ENCODE measurements at regions not wholly inside any gene's neighbourhood (a gene's known extent, or its start where the extent isn't known, plus 50 kb on each side); places are given as distances from the start of the nearest gene placed in this dataset.

DNA sequence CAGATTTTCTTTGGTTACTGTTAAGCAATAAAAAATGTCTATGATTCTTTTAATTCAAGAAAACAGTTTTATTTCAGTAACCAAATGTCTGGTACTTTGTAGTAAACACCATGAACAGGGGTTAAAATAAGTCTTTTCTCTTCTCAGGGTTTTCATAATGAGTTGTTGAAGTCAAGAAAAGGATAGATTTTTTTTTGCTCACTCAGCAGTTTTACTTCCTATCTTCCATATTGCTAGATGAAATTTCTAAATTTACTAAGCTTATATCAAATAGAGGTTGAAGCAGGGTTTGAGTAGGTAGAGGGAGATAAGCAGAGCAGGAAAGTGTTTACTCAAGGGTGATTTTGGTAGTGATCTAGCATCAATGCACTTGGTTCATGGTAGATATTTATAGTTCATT is 1031.3 kb downstream of the C4orf33 start:
- no peaks in the 10 kb centered on the region for H3K4me1 Mint-ChIP-seq (ENCODE audit: low read depth in 2 of 2)
- H3K36me3 Mint-ChIP-seq (ENCODE audit: insufficient read depth): no peaks in the 10 kb centered on the region
- no peak for ATAC-seq (replicated peaks)
- H3K27me3 Mint-ChIP-seq: no peaks in the 10 kb centered on the region
- H3K4me3 Mint-ChIP-seq: no peak overlapping the region
- DNase-seq: no peak
- H3K27ac Mint-ChIP-seq: no peak overlapping the region
- peaks cover 0 to 6% of the 10 kb centered on the region in 2 donors for H3K9me3 Mint-ChIP-seq

DNA sequence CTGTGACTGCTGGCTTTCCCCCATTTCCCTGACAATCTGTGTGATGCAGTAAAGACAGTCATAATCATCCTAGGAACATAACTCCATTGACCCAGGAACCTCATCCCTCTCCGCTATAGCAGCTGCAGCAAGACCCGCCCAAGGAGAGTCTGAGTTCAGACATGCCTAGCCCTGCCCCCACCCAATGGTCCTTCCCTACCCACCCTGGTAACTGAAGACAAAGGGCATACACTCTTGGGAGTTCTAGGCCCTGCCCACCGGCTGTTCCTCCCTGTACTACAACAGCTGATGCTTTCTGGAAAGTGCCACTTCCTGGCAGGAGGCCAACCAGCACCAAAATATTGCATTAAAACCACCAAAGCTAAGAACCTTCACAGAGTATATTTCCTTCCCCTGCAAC is 1035.6 kb downstream of the C4orf33 start:
- Mint-ChIP-seq H3K4me3 (no peak overlapping the region), H3K9me3 (peaks cover 15 to 19% of the 10 kb centered on the region in 2 donors), H3K4me1 (ENCODE audit: low read depth in 2 of 2) (no peaks in the 10 kb centered on the region), H3K27ac (no peak overlapping the region), H3K36me3 (ENCODE audit: insufficient read depth) (no peaks in the 10 kb centered on the region), H3K27me3 (no peaks in the 10 kb centered on the region)
- no peak for DNase-seq
- ATAC-seq (replicated peaks): no peak

DNA sequence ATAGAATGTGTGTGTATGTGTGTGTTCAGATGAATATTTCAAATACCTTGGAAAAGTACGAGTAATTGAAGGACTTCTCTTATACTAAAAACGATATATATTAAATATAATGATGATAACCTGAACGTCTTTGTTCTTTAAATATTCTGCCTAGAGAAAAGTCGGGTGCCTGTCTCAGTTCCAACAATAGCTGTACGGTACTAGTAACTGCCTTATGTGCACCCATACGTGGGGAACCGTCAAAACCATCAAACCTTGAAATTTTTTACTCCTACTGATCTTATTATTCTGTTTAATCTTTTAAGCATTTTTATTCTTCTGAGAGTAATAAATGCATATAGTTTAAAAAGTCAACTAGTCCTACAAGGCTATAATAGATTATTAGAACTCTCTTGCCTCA is 1045.7 kb downstream of the C4orf33 start:
- H3K27ac Mint-ChIP-seq: no peak overlapping the region
- H3K4me1 Mint-ChIP-seq (ENCODE audit: low read depth in 2 of 2): no peaks in the 10 kb centered on the region
- no peak for ATAC-seq (replicated peaks)
- no peak overlapping the region for H3K4me3 Mint-ChIP-seq
- H3K9me3 Mint-ChIP-seq: peaks cover 0 to 4% of the 10 kb centered on the region in 2 donors
- no peak for DNase-seq
- H3K27me3 Mint-ChIP-seq: no peaks in the 10 kb centered on the region
- H3K36me3 Mint-ChIP-seq (ENCODE audit: insufficient read depth): no peaks in the 10 kb centered on the region

DNA sequence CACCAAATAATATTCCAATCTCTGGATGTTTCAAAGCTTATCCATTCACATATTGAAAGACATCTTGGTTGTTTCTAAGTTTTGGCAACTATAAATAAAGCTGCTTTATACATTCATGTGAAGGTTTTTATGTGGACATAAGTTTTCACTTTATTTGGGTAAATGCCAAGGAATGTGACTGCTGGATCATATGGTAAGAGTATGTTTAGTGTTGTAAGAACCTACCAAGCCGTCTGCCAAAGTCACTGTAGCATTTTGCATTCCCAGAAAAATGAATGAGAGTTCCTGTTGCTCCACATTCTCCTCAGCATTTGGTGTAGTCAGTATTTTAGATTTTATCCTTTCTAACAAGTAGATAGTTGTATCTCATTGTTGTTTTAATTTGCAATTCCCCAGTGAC is 1047.7 kb downstream of the C4orf33 start:
- H3K4me3 Mint-ChIP-seq: no peak overlapping the region
- H3K27me3 Mint-ChIP-seq: no peaks in the 10 kb centered on the region
- ATAC-seq (replicated peaks) (no peak), DNase-seq (no peak)
- no peak overlapping the region for H3K27ac Mint-ChIP-seq
- H3K4me1 Mint-ChIP-seq (ENCODE audit: low read depth in 2 of 2): no peaks in the 10 kb centered on the region
- H3K9me3 Mint-ChIP-seq: peaks cover 0 to 5% of the 10 kb centered on the region in 2 donors
- H3K36me3 Mint-ChIP-seq (ENCODE audit: insufficient read depth): no peaks in the 10 kb centered on the region

DNA sequence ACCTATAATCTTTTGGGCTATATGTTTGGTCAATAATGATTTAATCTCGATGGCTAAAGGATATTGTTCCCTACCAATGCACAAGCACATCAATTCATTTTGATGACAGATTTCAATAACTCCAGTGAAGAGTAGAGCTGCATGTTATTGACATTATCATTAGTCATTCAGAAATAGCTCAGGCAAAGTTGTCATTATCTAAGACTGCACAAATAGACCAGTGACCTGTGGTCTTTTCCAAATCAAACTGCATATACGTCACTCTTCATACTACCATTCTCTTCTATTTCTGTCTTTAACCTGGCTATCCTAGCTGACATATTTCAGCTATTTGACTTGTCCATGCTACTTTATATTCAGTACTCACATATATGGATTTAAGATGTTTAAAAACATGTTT is 1050.8 kb downstream of the C4orf33 start:
- ATAC-seq (replicated peaks) (no peak), DNase-seq (no peak)
- Mint-ChIP-seq H3K27me3 (no peaks in the 10 kb centered on the region), H3K36me3 (ENCODE audit: insufficient read depth) (no peaks in the 10 kb centered on the region), H3K4me1 (ENCODE audit: low read depth in 2 of 2) (no peaks in the 10 kb centered on the region), H3K9me3 (peaks cover 0 to 3% of the 10 kb centered on the region in 2 donors), H3K27ac (no peak overlapping the region), H3K4me3 (no peak overlapping the region)

DNA sequence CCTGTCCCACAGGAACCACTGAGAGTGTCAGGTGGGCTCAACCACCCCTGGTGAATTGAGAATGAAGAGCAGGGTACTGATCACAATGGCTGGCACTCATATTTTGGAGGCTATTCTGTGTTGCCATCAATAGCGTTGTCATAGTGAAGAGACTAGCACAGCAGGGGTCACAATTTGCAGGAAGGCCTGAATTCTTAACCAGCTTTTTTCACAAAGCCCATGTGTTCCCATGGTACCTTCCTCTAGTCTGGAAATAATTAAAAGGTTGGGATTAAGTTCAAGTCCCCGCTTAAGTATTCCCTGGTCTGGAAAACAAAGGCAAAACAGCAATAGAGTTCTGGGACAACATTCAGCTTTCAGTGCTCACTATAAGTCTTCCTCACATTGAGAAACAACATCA is 1051.7 kb downstream of the C4orf33 start:
- no peaks in the 10 kb centered on the region for H3K4me1 Mint-ChIP-seq (ENCODE audit: low read depth in 2 of 2)
- ATAC-seq (replicated peaks) (no peak), DNase-seq (no peak)
- no peaks in the 10 kb centered on the region for H3K27me3 Mint-ChIP-seq
- peaks cover 0 to 3% of the 10 kb centered on the region in 2 donors for H3K9me3 Mint-ChIP-seq
- H3K36me3 Mint-ChIP-seq (ENCODE audit: insufficient read depth): no peaks in the 10 kb centered on the region
- no peak overlapping the region for H3K4me3 Mint-ChIP-seq
- no peak overlapping the region for H3K27ac Mint-ChIP-seq

GRCh38 chr4:130154901-130155300 is 1058.9 kb downstream of the C4orf33 start:
- no peak overlapping the region for H3K4me3 Mint-ChIP-seq
- no peak for DNase-seq
- peaks cover 7 to 16% of the 10 kb centered on the region in 2 donors for H3K9me3 Mint-ChIP-seq
- no peaks in the 10 kb centered on the region for H3K4me1 Mint-ChIP-seq (ENCODE audit: low read depth in 2 of 2)
- H3K27ac Mint-ChIP-seq: no peak overlapping the region
- no peak for ATAC-seq (replicated peaks)
- no peaks in the 10 kb centered on the region for H3K36me3 Mint-ChIP-seq (ENCODE audit: insufficient read depth)
- no peaks in the 10 kb centered on the region for H3K27me3 Mint-ChIP-seq

- H3K4me1 Mint-ChIP-seq (ENCODE audit: low read depth in 2 of 2): no peaks in the 10 kb centered on the region
- H3K36me3 Mint-ChIP-seq (ENCODE audit: insufficient read depth): no peaks in the 10 kb centered on the region
- H3K27me3 Mint-ChIP-seq: no peaks in the 10 kb centered on the region
- ATAC-seq (replicated peaks) (no peak), DNase-seq (no peak)
- H3K4me3 Mint-ChIP-seq: no peak overlapping the region
- peaks cover 10 to 27% of the 10 kb centered on the region in 2 donors for H3K9me3 Mint-ChIP-seq
- no peak overlapping the region for H3K27ac Mint-ChIP-seq
Measured at GRCh38 chr4:130163701-130164100, 1067.7 kb downstream of the C4orf33 start.

DNA sequence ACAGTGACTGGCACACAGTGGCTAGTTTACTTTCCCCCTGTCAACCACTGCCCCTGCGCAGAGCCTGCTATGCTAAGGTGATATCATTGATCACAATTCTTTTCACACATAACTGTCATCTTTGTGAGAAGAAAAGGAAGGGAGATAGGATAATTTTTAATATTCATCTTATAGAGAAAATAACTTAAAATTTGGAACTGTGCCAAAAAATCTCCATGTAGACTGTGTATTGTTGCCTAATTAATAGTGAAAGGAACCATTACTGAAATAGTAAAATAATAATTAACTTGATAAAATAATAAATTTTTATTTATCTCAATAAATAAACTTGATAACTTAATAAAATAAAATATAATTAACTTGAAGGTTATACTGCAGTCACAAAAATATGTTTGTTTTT is 1069.4 kb downstream of the C4orf33 start:
- no peaks in the 10 kb centered on the region for H3K36me3 Mint-ChIP-seq (ENCODE audit: insufficient read depth)
- no peaks in the 10 kb centered on the region for H3K27me3 Mint-ChIP-seq
- no peak for DNase-seq
- H3K4me1 Mint-ChIP-seq (ENCODE audit: low read depth in 2 of 2): no peaks in the 10 kb centered on the region
- peaks cover 10 to 27% of the 10 kb centered on the region in 2 donors for H3K9me3 Mint-ChIP-seq
- no peak overlapping the region for H3K4me3 Mint-ChIP-seq
- ATAC-seq (replicated peaks): no peak
- H3K27ac Mint-ChIP-seq: no peak overlapping the region

DNA sequence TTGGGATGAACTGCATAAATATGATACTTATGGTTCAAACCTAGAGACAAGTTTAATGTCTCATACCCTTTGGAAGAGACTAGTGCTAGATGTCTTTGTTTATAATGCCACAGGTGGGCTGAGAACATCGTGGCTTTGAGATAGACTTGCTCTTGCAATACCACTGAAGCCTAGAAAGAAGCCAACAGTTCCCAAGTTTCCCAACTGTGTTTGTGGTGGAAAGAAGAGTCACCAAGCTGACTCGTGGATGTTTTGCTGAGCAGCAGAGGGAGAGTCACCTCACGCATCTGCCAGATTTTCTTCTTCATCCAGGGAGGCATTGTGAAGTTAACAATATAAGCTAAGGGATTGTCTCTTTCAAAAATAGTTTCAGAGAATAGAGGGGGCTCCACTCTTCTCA is 1076.2 kb downstream of the C4orf33 start:
- Mint-ChIP-seq H3K4me1 (ENCODE audit: low read depth in 2 of 2) (no peaks in the 10 kb centered on the region), H3K27me3 (no peaks in the 10 kb centered on the region), H3K9me3 (peaks cover 8 to 17% of the 10 kb centered on the region in 2 donors), H3K4me3 (no peak overlapping the region), H3K27ac (no peak overlapping the region), H3K36me3 (ENCODE audit: insufficient read depth) (no peaks in the 10 kb centered on the region)
- no peak for ATAC-seq (replicated peaks)
- DNase-seq: no peak

- Mint-ChIP-seq H3K9me3 (peaks cover 4 to 7% of the 10 kb centered on the region in 2 donors), H3K27me3 (no peaks in the 10 kb centered on the region), H3K4me1 (ENCODE audit: low read depth in 2 of 2) (no peaks in the 10 kb centered on the region), H3K27ac (no peak overlapping the region), H3K4me3 (no peak overlapping the region), H3K36me3 (ENCODE audit: insufficient read depth) (no peaks in the 10 kb centered on the region)
- ATAC-seq (replicated peaks) (no peak), DNase-seq (no peak)
Measured at GRCh38 chr4:130178106-130178505, 1082.2 kb downstream of the C4orf33 start.

DNA sequence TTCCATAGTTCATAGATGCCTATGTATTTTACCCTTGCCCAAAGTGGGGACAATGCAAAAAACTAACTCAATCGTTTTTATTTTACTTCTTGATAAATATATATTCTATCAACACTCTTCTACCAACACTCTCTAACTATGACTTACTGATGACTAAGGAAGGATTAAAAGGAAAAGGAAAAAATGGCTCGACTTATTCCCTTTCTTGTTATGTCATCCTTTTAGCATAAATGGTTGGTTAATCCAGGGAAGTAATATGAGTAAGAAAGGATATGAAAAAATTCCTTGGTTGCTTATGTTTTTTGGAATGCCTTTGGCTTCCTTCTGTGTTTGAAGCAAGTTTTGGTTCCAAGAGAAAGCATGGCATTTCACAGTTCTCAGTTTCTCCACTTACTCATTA is 1087.1 kb downstream of the C4orf33 start:
- Mint-ChIP-seq H3K9me3 (peaks cover 3 to 16% of the 10 kb centered on the region in 2 donors), H3K4me1 (ENCODE audit: low read depth in 2 of 2) (no peaks in the 10 kb centered on the region), H3K27me3 (no peaks in the 10 kb centered on the region), H3K27ac (no peak overlapping the region), H3K36me3 (ENCODE audit: insufficient read depth) (no peaks in the 10 kb centered on the region), H3K4me3 (no peak overlapping the region)
- DNase-seq (no peak), ATAC-seq (replicated peaks) (no peak)

DNA sequence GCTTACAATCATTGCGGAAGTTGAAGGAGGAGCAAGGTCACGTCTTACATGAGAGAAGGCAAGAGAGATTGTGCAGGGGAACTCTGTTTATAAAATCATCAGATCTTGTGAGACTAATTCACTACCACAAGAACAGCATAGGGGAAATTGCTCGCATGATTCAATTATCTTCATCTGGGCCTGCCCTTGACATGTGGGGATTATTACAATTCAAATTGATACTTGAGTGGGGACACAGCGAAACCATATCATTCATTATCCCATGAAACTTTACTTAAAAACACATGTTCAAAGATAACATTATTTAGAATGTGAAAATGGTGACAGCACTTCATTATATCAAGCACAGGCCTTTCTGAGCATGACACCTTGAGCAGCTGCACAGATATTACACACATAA is 1087.8 kb downstream of the C4orf33 start:
- H3K27me3 Mint-ChIP-seq: no peaks in the 10 kb centered on the region
- no peak overlapping the region for H3K4me3 Mint-ChIP-seq
- DNase-seq (no peak), ATAC-seq (replicated peaks) (no peak)
- no peak overlapping the region for H3K27ac Mint-ChIP-seq
- no peaks in the 10 kb centered on the region for H3K36me3 Mint-ChIP-seq (ENCODE audit: insufficient read depth)
- H3K9me3 Mint-ChIP-seq: peaks cover 3 to 16% of the 10 kb centered on the region in 2 donors
- H3K4me1 Mint-ChIP-seq (ENCODE audit: low read depth in 2 of 2): no peaks in the 10 kb centered on the region

- Mint-ChIP-seq H3K27me3 (no peaks in the 10 kb centered on the region), H3K36me3 (ENCODE audit: insufficient read depth) (no peaks in the 10 kb centered on the region), H3K4me3 (no peak overlapping the region), H3K9me3 (peaks cover 3 to 14% of the 10 kb centered on the region in 2 donors), H3K4me1 (ENCODE audit: low read depth in 2 of 2) (no peaks in the 10 kb centered on the region), H3K27ac (no peak overlapping the region)
- no peak for ATAC-seq (replicated peaks)
- DNase-seq: no peak
Measured at GRCh38 chr4:130185123-130185522, 1089.2 kb downstream of the C4orf33 start.

GRCh38 chr4:130186931-130187330 is 1091.0 kb downstream of the C4orf33 start:
- Mint-ChIP-seq H3K36me3 (ENCODE audit: insufficient read depth) (no peaks in the 10 kb centered on the region), H3K9me3 (peaks cover 8 to 13% of the 10 kb centered on the region in 2 donors), H3K27ac (no peak overlapping the region), H3K4me3 (no peak overlapping the region), H3K4me1 (ENCODE audit: low read depth in 2 of 2) (no peaks in the 10 kb centered on the region), H3K27me3 (no peaks in the 10 kb centered on the region)
- no peak for DNase-seq
- no peak for ATAC-seq (replicated peaks)

Data from effector memory CD8-positive, alpha-beta T cell (primary cell).